GM21367 (cell line): ENCODE measurements at regions not wholly inside any gene's neighbourhood (a gene's known extent, or its start where the extent isn't known, plus 50 kb on each side); places are given as distances from the start of the nearest gene placed in this dataset.

Experiments
- ATAC-seq: cut with Tn5 transposase; IDR thresholded peaks from one replicate; pipeline ENCODE4 v1.9.1; 2021; ENCODE audit not compliant: unreplicated experiment

GRCh38 chr13:21957833-21958232 is 287.0 kb downstream of the FGF9 start:
- ATAC-seq: no peak

- no peak for ATAC-seq
Measured at GRCh38 chr13:21960108-21960507, 289.2 kb downstream of the FGF9 start.

- no peak for ATAC-seq
Measured at GRCh38 chr13:21964686-21965085, 293.8 kb downstream of the FGF9 start.

DNA sequence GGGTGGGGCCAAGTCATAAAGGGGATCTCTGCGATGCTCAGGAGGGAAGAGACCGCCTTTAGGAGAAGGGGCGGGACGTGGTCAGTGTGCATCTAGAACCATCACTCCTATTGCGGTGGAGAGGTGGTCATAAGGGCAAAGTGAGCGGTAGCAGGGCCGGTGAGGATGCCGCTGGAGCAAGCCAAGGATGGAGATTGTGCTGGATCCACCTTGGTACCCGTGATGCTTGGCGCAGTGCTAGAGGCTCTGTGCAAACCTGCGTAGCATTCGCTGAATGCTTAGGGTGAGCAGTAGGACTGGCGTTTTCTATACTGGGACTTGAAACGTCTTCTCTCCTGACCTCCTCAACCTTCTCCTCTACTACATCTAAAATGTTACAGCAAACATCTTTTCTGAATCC is 294.2 kb downstream of the FGF9 start:
- no peak for ATAC-seq

- no peak for ATAC-seq
Measured at GRCh38 chr13:21966014-21966413, 295.1 kb downstream of the FGF9 start.

- no peak for ATAC-seq
Measured at GRCh38 chr13:21967871-21968270, 297.0 kb downstream of the FGF9 start.

- ATAC-seq: no peak
Measured at GRCh38 chr13:21970172-21970571, 299.3 kb downstream of the FGF9 start.

GRCh38 chr13:21970918-21971317 is 300.0 kb downstream of the FGF9 start:
- no peak for ATAC-seq

GRCh38 chr13:21971662-21972621 is 301.1 kb downstream of the FGF9 start:
- no peak for ATAC-seq

DNA sequence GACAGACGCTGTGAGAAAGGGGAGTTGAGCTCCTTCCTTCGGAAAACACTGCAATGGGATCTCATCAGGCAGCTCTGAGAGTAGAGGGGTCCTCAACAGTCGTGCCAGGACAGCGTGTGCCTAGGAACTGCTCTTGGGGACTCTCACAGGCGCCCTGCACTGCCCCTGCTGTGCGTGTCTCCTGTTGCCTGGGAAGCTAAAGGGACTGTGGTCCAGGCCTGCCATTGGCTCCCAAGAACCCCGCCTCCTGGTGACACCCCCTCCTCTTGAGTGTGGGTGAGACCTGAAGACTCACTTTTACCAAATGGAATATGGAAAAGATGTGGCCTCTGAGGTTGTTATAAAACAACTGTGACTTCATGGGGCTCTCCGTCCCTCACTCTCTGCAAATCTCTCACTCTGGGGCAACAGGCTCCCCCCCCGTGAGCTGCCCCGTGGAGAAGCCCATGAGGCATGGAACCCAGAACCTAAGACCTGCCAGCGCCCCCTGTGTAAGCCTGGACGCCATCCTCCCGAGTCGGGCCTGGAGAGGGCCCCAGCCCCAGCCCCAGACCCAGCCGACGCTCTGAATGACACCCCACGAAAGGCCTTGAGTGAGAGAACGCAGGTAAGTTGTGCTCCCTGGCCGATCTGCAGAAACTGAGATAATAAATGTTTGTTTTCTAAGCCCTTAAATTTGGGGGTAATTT is 302.7 kb downstream of the FGF9 start:
- ATAC-seq: no peak

- ATAC-seq: no peak
Measured at GRCh38 chr13:21974741-21975140, 303.9 kb downstream of the FGF9 start.

GRCh38 chr13:21976159-21976558 is 305.3 kb downstream of the FGF9 start:
- no peak for ATAC-seq

GRCh38 chr13:21979161-21979806 is 308.4 kb downstream of the FGF9 start:
- no peak for ATAC-seq

- ATAC-seq: no peak
Measured at GRCh38 chr13:21980049-21980448, 309.2 kb downstream of the FGF9 start.

DNA sequence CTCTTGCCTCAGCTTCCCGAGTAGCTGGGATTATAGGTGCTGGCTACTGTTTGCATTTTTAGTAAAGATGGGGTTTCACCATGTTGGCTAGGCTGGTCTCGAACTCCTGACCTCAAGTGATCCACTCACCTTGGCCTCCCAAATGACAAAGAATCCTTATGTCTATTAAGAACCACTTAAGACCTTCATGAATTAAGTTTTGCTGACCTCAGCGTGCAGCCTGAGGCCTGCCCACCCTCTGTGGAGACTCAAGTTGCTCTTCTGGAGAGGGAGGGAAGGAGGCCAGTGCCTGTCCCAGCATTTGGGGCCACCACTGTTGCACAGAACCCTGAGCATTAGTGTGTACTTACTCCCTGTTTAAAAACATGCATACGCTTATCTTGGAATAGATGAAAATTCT is 313.3 kb downstream of the FGF9 start:
- no peak for ATAC-seq

DNA sequence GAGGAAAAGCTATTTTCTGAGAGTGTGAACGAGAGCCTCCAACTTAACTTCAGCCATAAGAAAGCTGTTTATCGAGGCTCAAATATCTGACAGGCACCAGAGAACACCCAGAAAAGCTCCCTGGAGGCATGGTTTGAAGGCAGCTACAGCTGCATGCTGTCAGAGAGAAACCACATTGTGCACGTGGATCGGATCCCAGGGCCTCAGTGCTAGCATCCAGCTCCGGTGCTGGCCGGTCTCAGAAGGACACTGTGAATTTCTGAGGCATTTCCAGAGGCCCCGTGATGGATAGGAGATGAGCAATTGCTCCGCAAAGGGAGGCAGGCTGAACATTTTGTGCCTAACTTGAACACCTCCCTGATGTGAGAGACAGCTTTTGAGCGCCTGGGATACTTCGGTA is 315.7 kb downstream of the FGF9 start:
- no peak for ATAC-seq

DNA sequence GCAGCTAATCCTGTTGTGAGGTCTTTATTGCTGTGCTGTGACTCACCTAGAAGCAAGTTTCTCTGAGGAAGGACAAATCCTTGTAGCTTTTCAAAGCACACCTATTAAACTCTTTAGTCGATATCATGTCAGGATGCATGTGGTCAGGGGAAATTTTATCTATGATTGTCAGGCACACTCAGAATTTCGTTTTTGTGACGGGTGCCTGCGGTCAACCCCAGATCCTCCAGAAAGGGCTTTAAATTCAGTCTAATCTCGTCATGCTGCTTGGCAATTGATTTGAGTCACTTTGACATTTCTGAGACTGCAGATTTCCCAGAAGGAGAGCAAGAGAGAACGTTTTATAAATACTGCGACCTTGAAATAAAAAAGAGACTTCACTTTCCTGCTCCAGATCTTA is 316.9 kb downstream of the FGF9 start:
- no peak for ATAC-seq

DNA sequence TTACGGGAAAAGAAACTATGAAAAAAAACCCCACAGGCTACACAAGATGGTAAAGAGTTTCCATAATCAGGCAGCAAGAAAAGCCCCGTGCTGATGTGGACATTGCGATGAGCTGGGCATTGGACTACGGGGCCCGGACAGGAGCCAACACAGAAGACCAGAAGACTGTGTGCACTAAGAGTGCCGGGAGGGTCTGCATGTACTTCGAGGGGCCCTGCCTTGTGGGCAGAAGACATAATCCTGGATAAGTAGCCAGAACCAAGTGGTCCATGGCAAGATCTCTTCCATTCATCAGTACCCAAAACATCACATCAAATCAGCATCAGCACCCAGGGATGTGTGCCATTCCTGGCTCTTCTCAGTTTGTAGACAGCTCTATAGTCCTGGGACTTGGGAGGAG is 317.8 kb downstream of the FGF9 start:
- no peak for ATAC-seq

DNA sequence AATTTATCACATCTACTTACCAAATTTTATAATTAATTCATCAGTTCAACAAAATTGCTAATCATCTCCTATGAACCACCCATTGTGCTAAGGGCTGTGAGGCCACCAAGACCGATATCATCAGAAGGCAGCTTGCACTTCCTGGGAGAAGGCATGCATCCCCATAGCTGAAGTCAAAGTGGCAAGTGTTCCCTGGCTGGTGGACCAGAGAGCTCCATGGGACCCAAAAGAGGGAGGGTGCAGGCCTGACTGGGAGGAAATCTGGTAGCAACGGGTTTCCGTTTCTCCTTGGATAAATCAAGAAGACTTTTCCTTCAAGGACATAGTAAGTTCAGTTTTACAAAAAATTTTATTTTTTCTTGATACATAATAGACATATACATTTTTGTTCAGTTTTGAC is 325.2 kb downstream of the FGF9 start:
- ATAC-seq: no peak

- ATAC-seq: no peak
Measured at GRCh38 chr13:21997726-21998125, 326.9 kb downstream of the FGF9 start.

GRCh38 chr13:21998279-21998990 is 327.6 kb downstream of the FGF9 start:
- ATAC-seq: no peak
